ENCODE measurements at regions not wholly inside any gene's neighbourhood (a gene's known extent, or its start where the extent isn't known, plus 50 kb on each side); places are given as distances from the start of the nearest gene placed in this dataset.
"Not testable (repeated sequence)": the region's sequence is repeated elsewhere in the genome, so short reads cannot be mapped to it uniquely, and the experiment has no call there.

- peak; percentile 51 for DNase-seq (ENCODE audit: low spot score)
These were observed 420.8 kb upstream of the GRAMD2B start for GRCh38 chr5:126002222-126002897.

GRCh38 chr5:126003309-126003708 lies 419.9 kb upstream of the GRAMD2B start:
- DNase-seq (ENCODE audit: low spot score) = peak; percentile 36

GRCh38 chr5:126004636-126005035 lies 418.6 kb upstream of the GRAMD2B start:
- DNase-seq (ENCODE audit: low spot score) = no peak

GRCh38 chr5:126007841-126008240 lies 415.4 kb upstream of the GRAMD2B start:
- no peak for DNase-seq (ENCODE audit: low spot score)

- DNase-seq (ENCODE audit: low spot score) = no peak
These were observed 413.6 kb upstream of the GRAMD2B start for GRCh38 chr5:126009566-126009965.

- not testable (repeated sequence) for DNase-seq (ENCODE audit: low spot score)
These were observed 411.7 kb upstream of the GRAMD2B start for GRCh38 chr5:126011526-126011925.

GRCh38 chr5:126014676-126015075 lies 408.5 kb upstream of the GRAMD2B start:
- DNase-seq (ENCODE audit: low spot score) = no peak

- DNase-seq (ENCODE audit: low spot score) = peak; percentile 22
These were observed 407.7 kb upstream of the GRAMD2B start for GRCh38 chr5:126015235-126016181.

- no peak for DNase-seq (ENCODE audit: low spot score)
These were observed 407.0 kb upstream of the GRAMD2B start for GRCh38 chr5:126016256-126016655.

- no peak for DNase-seq (ENCODE audit: low spot score)
These were observed 406.1 kb upstream of the GRAMD2B start for GRCh38 chr5:126017096-126017495.

- no peak for DNase-seq (ENCODE audit: low spot score)
These were observed 402.4 kb upstream of the GRAMD2B start for GRCh38 chr5:126020770-126021169.

GRCh38 chr5:126023994-126024441 lies 399.2 kb upstream of the GRAMD2B start:
- DNase-seq (ENCODE audit: low spot score) = no peak

GRCh38 chr5:126027149-126027548 lies 396.1 kb upstream of the GRAMD2B start:
- DNase-seq (ENCODE audit: low spot score) = no peak

- DNase-seq (ENCODE audit: low spot score) = no peak
These were observed 395.6 kb upstream of the GRAMD2B start for GRCh38 chr5:126027652-126028051.

- no peak for DNase-seq (ENCODE audit: low spot score)
These were observed 394.9 kb upstream of the GRAMD2B start for GRCh38 chr5:126028336-126028735.

- DNase-seq (ENCODE audit: low spot score) = not testable (repeated sequence)
These were observed 393.9 kb upstream of the GRAMD2B start for GRCh38 chr5:126029282-126029681.

- no peak for DNase-seq (ENCODE audit: low spot score)
These were observed 392.5 kb upstream of the GRAMD2B start for GRCh38 chr5:126030698-126031097.

- DNase-seq (ENCODE audit: low spot score) = peak; percentile 56
These were observed 391.1 kb upstream of the GRAMD2B start for GRCh38 chr5:126031989-126032716.

GRCh38 chr5:126043688-126044087 lies 379.5 kb upstream of the GRAMD2B start:
- DNase-seq (ENCODE audit: low spot score) = peak; percentile 23

GRCh38 chr5:126044111-126044668 lies 379.0 kb upstream of the GRAMD2B start:
- peak; percentile 77 for DNase-seq (ENCODE audit: low spot score)

GRCh38 chr5:126044931-126045565 lies 378.2 kb upstream of the GRAMD2B start:
- no peak for DNase-seq (ENCODE audit: low spot score)
